ENCODE measurements at regions not wholly inside any gene's neighbourhood (a gene's known extent, or its start where the extent isn't known, plus 50 kb on each side); places are given as distances from the start of the nearest gene placed in this dataset.

DNA sequence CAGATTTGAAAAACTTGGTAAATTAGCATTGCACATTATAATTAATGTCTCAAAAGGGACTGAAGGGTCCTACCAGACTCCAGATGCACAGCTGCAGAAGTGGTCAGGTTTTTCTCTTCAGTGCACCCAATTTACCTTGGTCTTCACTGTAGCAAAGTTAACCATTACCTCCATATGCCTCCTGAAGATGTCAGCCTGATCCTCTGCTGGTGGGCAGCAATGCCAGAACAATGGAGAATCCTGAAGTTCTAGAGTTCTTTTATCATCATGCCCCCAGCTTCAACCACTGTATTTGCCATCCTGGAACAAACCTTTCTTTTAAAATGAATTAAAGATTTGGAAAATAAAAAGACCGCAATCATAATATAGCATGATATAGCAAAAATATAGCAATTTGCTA lies 1774.8 kb upstream of the CELF4 start:
- no peak overlapping the region for H3K27ac ChIP-seq
- H3K36me3 ChIP-seq, result no peaks in the 10 kb centered on the region
- H3K9me3 ChIP-seq, result no peaks in the 10 kb centered on the region
- no peak overlapping the region for H3K4me3 ChIP-seq
- H3K27me3 ChIP-seq, result no peaks in the 10 kb centered on the region
- H3K4me1 ChIP-seq, result no peaks in the 10 kb centered on the region
- no peak for TF ChIP-seq POLR2A (IDR thresholded peaks at IDR 0.05)
- TF ChIP-seq, protein P1, sequence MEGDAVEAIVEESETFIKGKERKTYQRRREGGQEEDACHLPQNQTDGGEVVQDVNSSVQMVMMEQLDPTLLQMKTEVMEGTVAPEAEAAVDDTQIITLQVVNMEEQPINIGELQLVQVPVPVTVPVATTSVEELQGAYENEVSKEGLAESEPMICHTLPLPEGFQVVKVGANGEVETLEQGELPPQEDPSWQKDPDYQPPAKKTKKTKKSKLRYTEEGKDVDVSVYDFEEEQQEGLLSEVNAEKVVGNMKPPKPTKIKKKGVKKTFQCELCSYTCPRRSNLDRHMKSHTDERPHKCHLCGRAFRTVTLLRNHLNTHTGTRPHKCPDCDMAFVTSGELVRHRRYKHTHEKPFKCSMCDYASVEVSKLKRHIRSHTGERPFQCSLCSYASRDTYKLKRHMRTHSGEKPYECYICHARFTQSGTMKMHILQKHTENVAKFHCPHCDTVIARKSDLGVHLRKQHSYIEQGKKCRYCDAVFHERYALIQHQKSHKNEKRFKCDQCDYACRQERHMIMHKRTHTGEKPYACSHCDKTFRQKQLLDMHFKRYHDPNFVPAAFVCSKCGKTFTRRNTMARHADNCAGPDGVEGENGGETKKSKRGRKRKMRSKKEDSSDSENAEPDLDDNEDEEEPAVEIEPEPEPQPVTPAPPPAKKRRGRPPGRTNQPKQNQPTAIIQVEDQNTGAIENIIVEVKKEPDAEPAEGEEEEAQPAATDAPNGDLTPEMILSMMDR (IDR thresholded peaks at IDR 0.05), result no peak
- DNase-seq, result no peak

DNA sequence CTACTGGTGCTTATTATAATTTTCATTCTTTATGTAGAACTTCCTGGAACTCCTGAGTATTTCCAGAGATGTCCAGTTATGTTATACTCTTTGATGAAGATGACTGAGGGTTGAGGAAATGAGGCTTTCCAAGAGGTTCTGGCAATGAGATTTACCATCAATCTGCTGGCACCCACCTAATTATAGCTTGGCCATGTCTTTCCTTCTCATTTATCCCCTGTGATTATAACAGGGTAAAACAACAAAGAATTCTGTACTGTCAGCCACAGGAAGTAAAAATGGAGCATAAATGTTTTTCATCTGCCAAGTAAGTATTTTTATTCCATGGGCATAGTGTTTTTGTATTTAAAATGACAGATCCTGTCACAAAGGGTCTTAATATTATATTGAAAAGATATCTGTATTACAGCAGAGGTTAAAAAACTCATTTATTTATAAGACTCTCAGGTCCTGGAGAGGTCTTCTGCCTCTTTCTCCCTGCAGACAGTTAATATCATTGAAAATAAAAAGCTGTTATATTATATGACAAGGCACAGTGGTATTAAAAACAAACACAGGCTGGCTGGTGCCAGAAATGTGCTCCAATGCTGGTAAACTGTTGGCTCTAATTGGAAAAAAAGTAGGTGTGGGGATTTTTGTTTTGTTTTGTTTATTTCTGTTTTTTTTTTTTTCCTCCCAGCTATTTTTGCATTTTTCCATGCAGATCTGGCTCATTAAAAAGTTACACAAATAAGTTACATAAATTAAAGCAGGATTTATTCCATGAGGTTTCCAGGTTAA lies 1764.1 kb upstream of the CELF4 start:
- Histone ChIP-seq H3K9me3 (no peaks in the 10 kb centered on the region), H3K4me1 (no peaks in the 10 kb centered on the region), H3K27ac (no peak overlapping the region), H3K4me3 (no peak overlapping the region), H3K27me3 (no peaks in the 10 kb centered on the region), H3K36me3 (no peaks in the 10 kb centered on the region)
- TF ChIP-seq, protein P1 (IDR thresholded peaks at IDR 0.05), result no peak
- TF ChIP-seq POLR2A (IDR thresholded peaks at IDR 0.05), result no peak
- no peak for DNase-seq

DNA sequence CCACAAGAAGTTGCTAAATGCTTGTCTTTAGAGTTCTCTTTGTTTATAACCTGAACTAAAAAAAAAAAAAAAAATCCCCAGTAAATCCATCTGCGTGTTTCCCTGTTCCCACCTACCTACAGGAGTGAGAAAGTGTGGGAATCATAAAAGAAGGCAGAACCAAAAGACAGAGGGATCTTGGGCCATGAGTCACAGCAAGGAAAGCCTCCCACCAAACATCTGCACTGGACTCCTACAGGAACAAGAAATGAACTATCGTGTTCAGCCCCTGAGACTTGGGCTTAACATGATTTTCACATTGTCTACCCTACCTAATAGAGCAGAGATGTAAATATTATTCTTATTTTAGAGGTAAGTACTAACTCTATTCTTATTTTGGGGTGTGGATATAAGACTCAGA lies 1761.2 kb upstream of the CELF4 start:
- Histone ChIP-seq H3K27ac (no peak overlapping the region), H3K36me3 (no peaks in the 10 kb centered on the region), H3K4me1 (no peaks in the 10 kb centered on the region), H3K9me3 (no peaks in the 10 kb centered on the region), H3K27me3 (no peaks in the 10 kb centered on the region), H3K4me3 (no peak overlapping the region)
- DNase-seq, result no peak
- no peak for TF ChIP-seq POLR2A (IDR thresholded peaks at IDR 0.05)
- TF ChIP-seq, protein P1 (IDR thresholded peaks at IDR 0.05), result no peak

DNA sequence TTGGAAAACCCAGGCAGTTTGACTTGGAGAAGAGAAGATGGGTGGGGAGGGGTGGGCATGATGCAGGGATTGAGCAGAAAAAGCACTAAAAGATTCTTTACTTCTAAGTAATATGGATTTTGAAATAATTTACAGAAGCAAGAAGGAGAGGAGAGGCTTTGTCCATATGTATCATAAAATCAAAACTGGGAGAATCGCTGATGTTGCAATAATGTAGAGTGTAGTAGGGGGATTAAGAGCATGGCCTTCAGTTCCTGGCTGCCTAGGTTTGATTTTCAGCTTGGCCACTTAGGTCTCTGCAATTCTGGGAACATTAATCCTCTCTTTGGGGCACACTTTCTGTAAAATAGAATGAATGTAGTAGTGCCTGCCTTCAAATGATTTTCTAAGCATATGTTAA lies 1760.4 kb upstream of the CELF4 start:
- H3K27ac ChIP-seq, result no peak overlapping the region
- no peak overlapping the region for H3K4me3 ChIP-seq
- H3K4me1 ChIP-seq, result no peaks in the 10 kb centered on the region
- no peaks in the 10 kb centered on the region for H3K9me3 ChIP-seq
- no peak for DNase-seq
- no peaks in the 10 kb centered on the region for H3K27me3 ChIP-seq
- H3K36me3 ChIP-seq, result no peaks in the 10 kb centered on the region
- no peak for TF ChIP-seq POLR2A (IDR thresholded peaks at IDR 0.05)
- TF ChIP-seq, protein P1 (IDR thresholded peaks at IDR 0.05), result no peak

DNA sequence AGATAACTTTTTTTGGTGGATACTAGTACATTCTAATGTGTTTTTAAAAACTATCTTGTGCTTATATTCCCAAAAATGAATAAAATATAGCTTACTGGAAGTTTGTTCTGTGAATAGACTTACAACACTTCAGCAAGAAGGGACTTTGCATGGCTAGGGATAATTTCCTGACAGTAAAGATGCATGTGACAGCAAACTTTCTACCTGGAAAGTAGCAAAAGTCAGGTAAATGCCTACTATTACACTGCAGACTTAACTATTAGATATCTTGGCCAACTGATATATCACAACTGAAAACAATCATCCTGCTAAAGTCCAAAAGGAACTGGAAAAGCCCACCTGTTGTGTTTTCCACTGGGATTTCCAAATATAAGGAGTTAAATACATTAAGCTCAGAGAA lies 1753.5 kb upstream of the CELF4 start:
- DNase-seq, result no peak
- TF ChIP-seq, protein P1 (IDR thresholded peaks at IDR 0.05), result no peak
- no peak for TF ChIP-seq POLR2A (IDR thresholded peaks at IDR 0.05)
- Histone ChIP-seq H3K9me3 (no peaks in the 10 kb centered on the region), H3K4me1 (no peaks in the 10 kb centered on the region), H3K36me3 (no peaks in the 10 kb centered on the region), H3K4me3 (no peak overlapping the region), H3K27me3 (no peaks in the 10 kb centered on the region), H3K27ac (no peak overlapping the region)

All from Peyer's patch (tissue), 4 donors.